SJCRH30 (cell line): ENCODE measurements at regions not wholly inside any gene's neighbourhood (a gene's known extent, or its start where the extent isn't known, plus 50 kb on each side); places are given as distances from the start of the nearest gene placed in this dataset.

Experiments
- DNase-seq, 2 experiments: peaks; one replicate each; pipeline ENCODE4 v3.0.0-alpha.2; 2015 to 2020
- H3K27ac ChIP-seq: fragments of 250-450 bp; sonication (Bioruptor Pico); 2 replicates; pipeline ENCODE4 v1.5.1; 2020; ENCODE audit warnings: mild to moderate bottlenecking, moderate library complexity
- H3K27me3 ChIP-seq: fragments of 250-450 bp; sonication (Bioruptor Pico); 2 replicates; pipeline ENCODE4 v1.5.1; 2020; ENCODE audit warnings: mild to moderate bottlenecking, moderate library complexity
- H3K36me3 ChIP-seq: fragments of 250-450 bp; sonication (Bioruptor Pico); 2 replicates; pipeline ENCODE4 v1.5.1; 2020; ENCODE audit warnings: mild to moderate bottlenecking, moderate library complexity
- H3K4me1 ChIP-seq: fragments of 250-450 bp; sonication (Bioruptor Pico); 2 replicates; pipeline ENCODE4 v1.5.1; 2020; ENCODE audit warnings: mild to moderate bottlenecking, moderate library complexity
- H3K4me3 ChIP-seq: fragments of 250-450 bp; sonication (Bioruptor Pico); 2 replicates; pipeline ENCODE4 v1.5.1; 2020; ENCODE audit warnings: mild to moderate bottlenecking, moderate library complexity
- H3K9me3 ChIP-seq: fragments of 250-450 bp; sonication (Bioruptor Pico); replicated peaks from 2 replicates; pipeline ENCODE4 v1.5.1; 2020; ENCODE audit warnings: mild to moderate bottlenecking, moderate library complexity

- Histone ChIP-seq H3K27ac (no peak overlapping the region), H3K4me3 (no peak overlapping the region), H3K27me3 (no peaks in the 10 kb centered on the region), H3K9me3 (no peaks in the 10 kb centered on the region), H3K36me3 (no peaks in the 10 kb centered on the region), H3K4me1 (no peaks in the 10 kb centered on the region)
- no peak for DNase-seq
Observed at GRCh38 chr2:147492471-147492870, 352.4 kb upstream of the ACVR2A start.

GRCh38 chr2:147491506-147491905 is 353.3 kb upstream of the ACVR2A start:
- DNase-seq, result no peak
- no peak overlapping the region for H3K4me3 ChIP-seq
- no peaks in the 10 kb centered on the region for H3K9me3 ChIP-seq
- H3K27me3 ChIP-seq, result no peaks in the 10 kb centered on the region
- H3K4me1 ChIP-seq, result no peaks in the 10 kb centered on the region
- H3K27ac ChIP-seq, result no peak overlapping the region
- H3K36me3 ChIP-seq, result no peaks in the 10 kb centered on the region

DNA sequence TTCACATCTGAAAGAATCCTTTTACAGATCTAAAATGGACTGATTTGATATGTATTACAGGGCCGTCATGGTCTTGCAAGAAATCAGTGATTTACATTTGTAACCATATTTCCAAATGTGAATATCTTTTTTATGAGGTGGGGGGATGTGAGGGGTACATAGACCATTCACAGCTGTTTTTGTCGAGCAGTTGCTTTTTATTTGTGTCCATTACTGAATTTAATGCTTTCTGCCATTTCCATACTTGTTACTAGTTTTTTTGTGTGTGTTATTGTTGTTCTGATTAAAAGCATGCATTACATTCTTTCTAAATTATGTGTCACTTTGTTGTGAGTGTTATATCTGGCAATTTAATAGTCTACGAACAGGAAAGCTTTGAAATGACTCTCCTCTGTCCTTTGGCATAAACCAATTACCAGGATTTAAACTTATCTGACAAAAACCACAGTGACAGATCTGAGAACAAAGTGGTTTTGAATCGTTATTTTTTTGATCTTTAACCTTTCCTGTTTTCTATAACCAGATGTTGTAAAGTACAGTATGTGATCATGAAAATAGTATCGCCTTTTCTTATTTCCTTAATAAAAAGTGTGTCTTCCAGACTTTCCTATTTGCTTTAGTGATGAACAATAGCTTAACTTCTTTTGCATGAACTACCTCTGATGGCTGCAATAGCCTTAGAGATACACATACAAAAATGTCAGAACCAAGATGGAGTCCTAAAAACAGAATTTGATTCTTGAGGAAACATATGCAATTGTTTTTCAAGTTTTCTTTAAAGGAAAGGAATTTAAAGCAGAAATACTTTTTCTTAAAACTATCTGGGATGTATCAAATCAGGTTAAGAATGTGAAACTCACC is 354.2 kb upstream of the ACVR2A start:
- Histone ChIP-seq H3K4me1 (no peaks in the 10 kb centered on the region), H3K9me3 (no peaks in the 10 kb centered on the region), H3K27ac (no peak overlapping the region), H3K27me3 (no peaks in the 10 kb centered on the region), H3K4me3 (no peak overlapping the region), H3K36me3 (no peaks in the 10 kb centered on the region)
- no peak for DNase-seq

DNA sequence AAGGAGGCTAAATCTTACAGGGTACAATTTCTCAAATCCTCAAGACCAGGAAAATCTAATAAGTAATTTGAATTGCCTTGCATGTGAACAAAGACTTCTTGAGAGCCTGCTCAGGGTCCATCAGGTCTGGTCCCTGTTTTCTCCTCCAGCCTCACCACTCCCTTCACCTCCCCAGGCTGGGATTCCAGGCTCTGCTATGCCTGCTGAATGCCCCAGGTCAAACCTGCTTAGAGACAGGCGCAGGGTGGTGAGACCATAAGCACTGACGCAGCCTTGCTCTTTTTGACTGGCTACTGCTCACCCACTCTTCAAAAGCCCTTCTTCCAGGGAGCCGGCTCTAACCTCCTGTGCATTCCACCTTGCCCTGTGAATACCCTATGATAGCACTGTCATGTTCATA is 356.4 kb upstream of the ACVR2A start:
- peaks cover 7% of the 10 kb centered on the region for H3K4me1 ChIP-seq
- H3K27me3 ChIP-seq, result no peaks in the 10 kb centered on the region
- H3K9me3 ChIP-seq, result no peaks in the 10 kb centered on the region
- H3K27ac ChIP-seq, result no peak overlapping the region
- DNase-seq, result no peak
- no peaks in the 10 kb centered on the region for H3K36me3 ChIP-seq
- H3K4me3 ChIP-seq, result no peak overlapping the region

DNA sequence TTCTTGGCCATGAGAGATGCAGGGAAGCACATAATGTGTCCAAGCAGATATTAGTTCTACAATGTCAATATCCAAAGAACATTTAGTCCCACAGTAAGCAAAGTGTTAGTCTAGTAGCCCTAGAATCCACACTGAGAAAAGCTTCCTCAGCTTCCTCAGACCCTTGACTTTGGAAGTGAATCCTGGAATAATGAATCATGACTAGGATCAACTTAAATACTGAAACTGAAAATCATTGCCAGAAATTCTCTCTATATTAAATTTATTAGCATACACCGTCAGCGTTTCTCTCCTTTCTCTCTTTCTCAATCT is 356.9 kb upstream of the ACVR2A start:
- no peaks in the 10 kb centered on the region for H3K27me3 ChIP-seq
- no peak for DNase-seq
- no peaks in the 10 kb centered on the region for H3K36me3 ChIP-seq
- no peak overlapping the region for H3K4me3 ChIP-seq
- H3K4me1 ChIP-seq, result peaks cover 12% of the 10 kb centered on the region
- H3K9me3 ChIP-seq, result no peaks in the 10 kb centered on the region
- H3K27ac ChIP-seq, result no peak overlapping the region

- peak in 1 of 2 experiments; percentile 11 for DNase-seq
- Histone ChIP-seq H3K9me3 (no peaks in the 10 kb centered on the region), H3K27ac (no peak overlapping the region), H3K4me3 (no peak overlapping the region), H3K4me1 (peaks cover 17% of the 10 kb centered on the region), H3K27me3 (no peaks in the 10 kb centered on the region), H3K36me3 (no peaks in the 10 kb centered on the region)
Observed at GRCh38 chr2:147487286-147487977, 357.4 kb upstream of the ACVR2A start.

- peaks cover 32% of the 10 kb centered on the region for H3K4me1 ChIP-seq
- no peak overlapping the region for H3K27ac ChIP-seq
- no peak overlapping the region for H3K4me3 ChIP-seq
- H3K27me3 ChIP-seq, result no peaks in the 10 kb centered on the region
- no peaks in the 10 kb centered on the region for H3K9me3 ChIP-seq
- DNase-seq, result no peak
- H3K36me3 ChIP-seq, result no peaks in the 10 kb centered on the region
Observed at GRCh38 chr2:147485210-147485851, 359.5 kb upstream of the ACVR2A start.

DNA sequence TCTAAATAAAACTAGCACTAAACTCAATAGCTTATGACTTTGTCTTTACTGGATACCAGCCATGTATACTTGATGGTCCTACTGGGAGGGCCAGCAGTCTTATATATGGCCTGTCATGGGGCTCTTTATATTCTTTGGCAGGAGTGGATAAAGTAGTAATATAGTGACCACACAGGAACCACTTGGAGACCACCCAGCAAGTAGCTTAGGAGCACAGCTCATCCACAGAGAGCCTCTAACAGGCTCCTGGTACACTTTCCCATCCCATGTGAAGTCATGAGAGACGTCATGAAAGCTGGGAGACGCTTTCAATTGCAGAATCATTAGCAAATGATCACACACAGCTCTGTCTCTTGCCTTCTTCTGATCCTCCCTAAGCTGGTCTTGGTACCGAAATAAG is 360.9 kb upstream of the ACVR2A start:
- Histone ChIP-seq H3K27ac (no peak overlapping the region), H3K4me3 (no peak overlapping the region), H3K27me3 (no peaks in the 10 kb centered on the region), H3K36me3 (no peaks in the 10 kb centered on the region), H3K4me1 (peaks cover 32% of the 10 kb centered on the region), H3K9me3 (no peaks in the 10 kb centered on the region)
- DNase-seq, result peak; percentile 50 to 68

DNA sequence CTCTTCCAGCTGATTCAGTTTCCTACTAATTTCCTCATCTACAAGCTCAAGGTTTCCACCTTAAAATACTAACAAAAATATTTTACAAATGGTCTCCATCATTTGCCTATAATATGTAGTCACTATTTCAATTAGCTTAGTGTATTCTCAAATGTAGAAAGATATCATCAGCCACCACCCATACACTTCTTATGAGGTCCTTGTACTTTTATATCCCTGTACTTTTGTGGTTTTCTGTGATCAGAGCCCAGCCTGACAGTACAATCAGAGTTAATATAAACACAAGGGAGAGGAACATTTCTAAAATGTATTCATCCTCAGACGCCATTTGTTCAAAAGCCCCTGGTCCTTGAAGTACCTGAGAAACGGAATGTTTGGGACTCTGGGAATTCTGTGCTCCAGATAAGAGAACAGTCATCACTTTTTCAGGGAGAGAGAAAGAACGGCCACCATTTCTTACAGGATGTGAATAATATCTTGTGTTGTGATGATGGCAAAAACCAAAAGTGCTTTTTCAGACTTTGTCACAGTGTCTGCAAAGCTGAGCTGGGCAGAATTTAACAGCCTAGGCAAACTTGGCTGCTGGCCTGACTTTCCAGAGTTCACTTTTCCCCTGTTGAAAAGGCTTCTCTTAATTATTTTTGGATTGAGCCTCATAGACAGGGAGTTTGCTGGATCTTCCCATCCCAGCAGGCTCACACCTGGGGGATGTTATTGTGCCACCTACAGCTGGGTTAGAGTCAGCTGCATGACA is 361.7 kb upstream of the ACVR2A start:
- peaks cover 32% of the 10 kb centered on the region for H3K4me1 ChIP-seq
- no peaks in the 10 kb centered on the region for H3K27me3 ChIP-seq
- no peaks in the 10 kb centered on the region for H3K36me3 ChIP-seq
- H3K4me3 ChIP-seq, result no peak overlapping the region; the same call in 1 of the 2 replicates
- no peaks in the 10 kb centered on the region for H3K9me3 ChIP-seq
- peak overlapping the region; percentile 51 for H3K27ac ChIP-seq
- DNase-seq, result peak in 1 of 2 experiments; percentile 36

GRCh38 chr2:147482111-147482895 is 362.5 kb upstream of the ACVR2A start:
- no peaks in the 10 kb centered on the region for H3K36me3 ChIP-seq
- peak overlapping the region; percentile 51 for H3K27ac ChIP-seq
- no peak overlapping the region; the same call in 1 of the 2 replicates for H3K4me3 ChIP-seq
- no peaks in the 10 kb centered on the region for H3K9me3 ChIP-seq
- DNase-seq, result peak; percentile 49 to 69
- H3K27me3 ChIP-seq, result no peaks in the 10 kb centered on the region
- peaks cover 32% of the 10 kb centered on the region for H3K4me1 ChIP-seq

GRCh38 chr2:147479358-147479757 is 365.5 kb upstream of the ACVR2A start:
- H3K4me1 ChIP-seq, result peaks cover 32% of the 10 kb centered on the region
- no peak overlapping the region for H3K4me3 ChIP-seq
- no peak overlapping the region for H3K27ac ChIP-seq
- no peaks in the 10 kb centered on the region for H3K36me3 ChIP-seq
- DNase-seq, result no peak
- no peaks in the 10 kb centered on the region for H3K27me3 ChIP-seq
- H3K9me3 ChIP-seq, result no peaks in the 10 kb centered on the region

DNA sequence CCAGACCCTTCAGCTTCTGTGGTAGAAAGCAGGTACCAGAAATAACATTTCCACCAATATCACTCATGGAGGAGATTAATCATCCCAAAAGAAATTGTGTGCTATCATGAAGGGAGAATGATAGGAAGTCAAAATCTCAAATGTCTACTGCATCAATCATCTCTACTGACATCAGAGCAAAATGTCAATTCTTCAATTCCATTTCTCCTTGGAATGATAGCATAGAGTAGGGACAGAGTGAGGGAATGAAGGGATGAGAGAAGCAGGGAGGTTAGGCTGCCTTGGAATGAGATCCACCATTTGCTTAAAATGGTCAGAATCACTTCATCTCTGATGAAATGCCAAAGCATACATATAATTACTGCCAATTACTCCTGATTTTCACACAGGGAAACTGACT is 371.8 kb upstream of the ACVR2A start:
- DNase-seq, result no peak
- no peaks in the 10 kb centered on the region; the same call in 1 of the 2 replicates for H3K9me3 ChIP-seq
- no peak overlapping the region for H3K4me3 ChIP-seq
- H3K4me1 ChIP-seq, result no peaks in the 10 kb centered on the region
- no peaks in the 10 kb centered on the region for H3K27me3 ChIP-seq
- H3K27ac ChIP-seq, result no peak overlapping the region
- no peaks in the 10 kb centered on the region for H3K36me3 ChIP-seq

GRCh38 chr2:147471126-147471525 is 373.7 kb upstream of the ACVR2A start:
- no peaks in the 10 kb centered on the region for H3K36me3 ChIP-seq

DNA sequence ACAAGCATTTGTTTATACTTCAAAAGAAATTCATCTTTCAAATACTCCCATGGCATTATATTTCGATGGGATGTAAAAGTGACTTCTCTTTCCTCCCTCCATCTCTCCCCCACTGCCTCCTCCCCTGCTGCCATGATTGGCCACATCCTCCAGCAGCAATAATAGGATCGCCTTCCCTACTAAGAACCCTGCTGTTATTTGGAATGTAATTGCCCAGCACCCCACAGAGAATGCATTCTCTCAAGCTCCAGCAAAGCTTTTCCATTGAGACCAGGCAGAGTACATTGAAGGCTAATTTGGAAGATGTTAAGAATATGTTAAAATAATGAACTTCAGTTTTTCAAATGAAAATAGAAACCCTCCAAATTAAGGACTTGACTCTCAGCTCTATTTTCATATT is 375.4 kb upstream of the ACVR2A start:
- no peak overlapping the region for H3K4me3 ChIP-seq
- no peaks in the 10 kb centered on the region for H3K36me3 ChIP-seq
- no peaks in the 10 kb centered on the region; the same call in 1 of the 2 replicates for H3K4me1 ChIP-seq
- no peak for DNase-seq
- H3K27me3 ChIP-seq, result no peaks in the 10 kb centered on the region
- H3K9me3 ChIP-seq, result no peaks in the 10 kb centered on the region; the same call in 1 of the 2 replicates
- no peak overlapping the region for H3K27ac ChIP-seq

More at GRCh38 chr2:147471126-147471525, 373.7 kb upstream of the ACVR2A start:
- no peaks in the 10 kb centered on the region; the same call in 1 of the 2 replicates for H3K9me3 ChIP-seq
- no peak overlapping the region for H3K4me3 ChIP-seq
- no peak overlapping the region for H3K27ac ChIP-seq
- no peaks in the 10 kb centered on the region; the same call in 1 of the 2 replicates for H3K4me1 ChIP-seq
- no peaks in the 10 kb centered on the region for H3K27me3 ChIP-seq
- DNase-seq, result peak in 1 of 2 experiments; percentile 38
